ENCODE measurements at regions not wholly inside any gene's neighbourhood (a gene's known extent, or its start where the extent isn't known, plus 50 kb on each side); places are given as distances from the start of the nearest gene placed in this dataset.
"Not testable (repeated sequence)": the region's sequence is repeated elsewhere in the genome, so short reads cannot be mapped to it uniquely, and the experiment has no call there.

DNA sequence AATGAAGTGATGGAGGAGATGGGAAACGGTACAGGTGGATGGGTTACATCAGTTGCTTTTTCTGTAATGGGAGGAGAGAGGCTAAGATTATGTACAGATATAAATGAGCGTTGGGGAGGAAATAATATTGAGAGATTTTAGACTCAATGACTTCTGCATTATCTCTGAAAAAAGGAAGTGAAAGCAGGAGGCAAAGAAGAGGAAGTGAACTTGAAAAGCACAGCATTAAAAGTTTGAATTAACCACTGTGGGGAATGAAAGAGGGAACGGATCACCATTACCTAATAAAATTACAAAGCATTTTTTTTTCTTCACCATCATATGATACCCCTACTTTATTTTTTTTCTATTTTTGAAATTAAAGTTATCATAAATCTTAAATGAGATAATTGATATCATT is 1025.5 kb downstream of the RPA4 start:
- Histone ChIP-seq H3K23ac (ENCODE audit: insufficient read length, low read depth, low read length) (no peak overlapping the region), H3K27ac (ENCODE audit: insufficient read length, low read depth, low read length) (no peak overlapping the region), H3K23me2 (ENCODE audit: insufficient read length, low read depth, low read length, poor library complexity, severe bottlenecking) (no peaks in the 10 kb centered on the region), H2AK5ac (ENCODE audit: insufficient read length, low read length) (no peak overlapping the region), H3K9ac (ENCODE audit: extremely low read depth, insufficient read length, low read length) (no peak overlapping the region), H2BK15ac (ENCODE audit: low read depth, low read length) (no peak overlapping the region), H3K4me1 (ENCODE audit: insufficient read depth, low read length) (no peaks in the 10 kb centered on the region), H3K4ac (ENCODE audit: low read depth, low read length) (no peak overlapping the region), H4K8ac (replicated peaks; ENCODE audit: insufficient read length, low read depth, low read length) (no peak overlapping the region), H3K79me1 (ENCODE audit: insufficient read depth, low read depth, low read length, poor library complexity, severe bottlenecking) (no peaks in the 10 kb centered on the region), H3K79me2 (ENCODE audit: insufficient read depth, low read length) (no peaks in the 10 kb centered on the region), H3K14ac (ENCODE audit: insufficient read depth, low read length) (no peak overlapping the region), H3K4me2 (ENCODE audit: insufficient read depth, insufficient read length, low read length) (no peak overlapping the region), H3K9me3 (ENCODE audit: control insufficient read depth, low read depth, low read length) (no peaks in the 10 kb centered on the region), H3K18ac (ENCODE audit: insufficient read length, low read depth, low read length) (no peak overlapping the region), H2BK120ac (ENCODE audit: low read depth, low read length, poor library complexity, severe bottlenecking) (no peak overlapping the region), H3K27me3 (ENCODE audit: insufficient read depth, low read length) (no peaks in the 10 kb centered on the region), H4K5ac (ENCODE audit: insufficient read length, low read depth, low read length) (no peak overlapping the region), H4K91ac (ENCODE audit: insufficient read length, low read depth, low read length) (no peak overlapping the region), H2AFZ (ENCODE audit: low read length) (no peak overlapping the region), H2BK5ac (ENCODE audit: insufficient read length, low read length) (no peak overlapping the region), H2BK20ac (ENCODE audit: low read depth, low read length, poor library complexity, severe bottlenecking) (no peak overlapping the region), H3K56ac (ENCODE audit: insufficient read length, low read depth, low read length) (no peak overlapping the region), H2BK12ac (ENCODE audit: insufficient read length, low read depth, low read length) (no peak overlapping the region), H3T11ph (ENCODE audit: low read length) (no peak overlapping the region), H4K20me1 (ENCODE audit: control insufficient read depth, insufficient read depth, insufficient read length) (no peaks in the 10 kb centered on the region)
- Mint-ChIP-seq H3K36me3 (ENCODE audit: insufficient read depth in 1 of 3, low read depth in 3 of 3) (peaks cover 6 to 29% (median 10%) of the 10 kb centered on the region in 3 experiments; a peak in 4 of 7 replicates), H3K4me3 (no peak overlapping the region), H3K27me3 (ENCODE audit: low read depth) (no peaks in the 10 kb centered on the region), H3K4me1 (peaks cover 0 to 2% of the 10 kb centered on the region in 2 experiments; a peak in 1 of 4 replicates), H3K27ac (no peak overlapping the region), H3K9me3 (peaks cover 15 to 16% of the 10 kb centered on the region in 2 experiments)
- 100% methylated on average over 2 of the region's 3 CpGs for WGBS (ENCODE audit: extremely low coverage, insufficient read length, low lambda C conversion rate)
- DNase-seq: no peak
- TF ChIP-seq, protein P1, sequence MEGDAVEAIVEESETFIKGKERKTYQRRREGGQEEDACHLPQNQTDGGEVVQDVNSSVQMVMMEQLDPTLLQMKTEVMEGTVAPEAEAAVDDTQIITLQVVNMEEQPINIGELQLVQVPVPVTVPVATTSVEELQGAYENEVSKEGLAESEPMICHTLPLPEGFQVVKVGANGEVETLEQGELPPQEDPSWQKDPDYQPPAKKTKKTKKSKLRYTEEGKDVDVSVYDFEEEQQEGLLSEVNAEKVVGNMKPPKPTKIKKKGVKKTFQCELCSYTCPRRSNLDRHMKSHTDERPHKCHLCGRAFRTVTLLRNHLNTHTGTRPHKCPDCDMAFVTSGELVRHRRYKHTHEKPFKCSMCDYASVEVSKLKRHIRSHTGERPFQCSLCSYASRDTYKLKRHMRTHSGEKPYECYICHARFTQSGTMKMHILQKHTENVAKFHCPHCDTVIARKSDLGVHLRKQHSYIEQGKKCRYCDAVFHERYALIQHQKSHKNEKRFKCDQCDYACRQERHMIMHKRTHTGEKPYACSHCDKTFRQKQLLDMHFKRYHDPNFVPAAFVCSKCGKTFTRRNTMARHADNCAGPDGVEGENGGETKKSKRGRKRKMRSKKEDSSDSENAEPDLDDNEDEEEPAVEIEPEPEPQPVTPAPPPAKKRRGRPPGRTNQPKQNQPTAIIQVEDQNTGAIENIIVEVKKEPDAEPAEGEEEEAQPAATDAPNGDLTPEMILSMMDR (conservative IDR thresholded peaks at IDR 0.05): no peak

DNA sequence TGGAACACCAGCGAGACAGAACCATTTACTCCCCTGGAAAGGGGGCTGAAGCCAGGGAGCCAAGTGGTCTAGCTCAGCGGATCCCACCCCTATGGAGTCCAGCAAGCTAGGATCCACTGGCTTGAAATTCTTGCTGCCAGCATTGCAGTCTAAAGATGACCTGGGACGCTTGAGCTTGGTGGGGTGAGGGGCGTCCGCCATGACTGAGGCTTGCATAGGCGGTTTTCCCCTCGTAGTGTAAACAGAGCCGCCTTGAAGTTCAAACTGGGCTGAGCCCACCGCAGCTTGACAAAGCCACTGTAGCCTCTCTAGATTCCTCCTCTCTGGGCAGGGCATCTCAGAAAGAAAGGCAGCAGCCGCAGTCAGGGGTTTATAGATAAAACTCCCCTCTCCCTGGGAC is 1031.7 kb downstream of the RPA4 start:
- peaks cover 12 to 17% of the 10 kb centered on the region in 2 experiments for H3K9me3 Mint-ChIP-seq
- not testable (repeated sequence) for H3K4me2 ChIP-seq (ENCODE audit: insufficient read depth, insufficient read length, low read length); H3K27ac Mint-ChIP-seq; H3K23ac ChIP-seq (ENCODE audit: insufficient read length, low read depth, low read length); H3T11ph ChIP-seq (ENCODE audit: low read length); H3K56ac ChIP-seq (ENCODE audit: insufficient read length, low read depth, low read length); H3K9ac ChIP-seq (ENCODE audit: extremely low read depth, insufficient read length, low read length); H2BK5ac ChIP-seq (ENCODE audit: insufficient read length, low read length); H3K4me3 Mint-ChIP-seq; H3K23me2 ChIP-seq (ENCODE audit: insufficient read length, low read depth, low read length, poor library complexity, severe bottlenecking); H3K4ac ChIP-seq (ENCODE audit: low read depth, low read length); H2BK15ac ChIP-seq (ENCODE audit: low read depth, low read length); H3K27me3 ChIP-seq (ENCODE audit: insufficient read depth, low read length); H4K91ac ChIP-seq (ENCODE audit: insufficient read length, low read depth, low read length); H2AFZ ChIP-seq (ENCODE audit: low read length); H3K4me1 ChIP-seq (ENCODE audit: insufficient read depth, low read length); H2BK120ac ChIP-seq (ENCODE audit: low read depth, low read length, poor library complexity, severe bottlenecking); H3K18ac ChIP-seq (ENCODE audit: insufficient read length, low read depth, low read length); H4K5ac ChIP-seq (ENCODE audit: insufficient read length, low read depth, low read length); H3K27ac ChIP-seq (ENCODE audit: insufficient read length, low read depth, low read length); H3K79me1 ChIP-seq (ENCODE audit: insufficient read depth, low read depth, low read length, poor library complexity, severe bottlenecking); H4K8ac ChIP-seq (replicated peaks; ENCODE audit: insufficient read length, low read depth, low read length); H2BK20ac ChIP-seq (ENCODE audit: low read depth, low read length, poor library complexity, severe bottlenecking); H3K14ac ChIP-seq (ENCODE audit: insufficient read depth, low read length); H3K9me3 ChIP-seq (ENCODE audit: control insufficient read depth, low read depth, low read length); H3K79me2 ChIP-seq (ENCODE audit: insufficient read depth, low read length); H3K27me3 Mint-ChIP-seq (ENCODE audit: low read depth); H2BK12ac ChIP-seq (ENCODE audit: insufficient read length, low read depth, low read length); H3K4me1 Mint-ChIP-seq; DNase-seq; H2AK5ac ChIP-seq (ENCODE audit: insufficient read length, low read length); H4K20me1 ChIP-seq (ENCODE audit: control insufficient read depth, insufficient read depth, insufficient read length)
- peaks cover 5 to 28% (median 6%) of the 10 kb centered on the region in 3 experiments; a peak in 5 of 7 replicates for H3K36me3 Mint-ChIP-seq (ENCODE audit: insufficient read depth in 1 of 3, low read depth in 3 of 3)
- no CpG with 5 or more reads among the region's 10 CpGs for WGBS (ENCODE audit: extremely low coverage, insufficient read length, low lambda C conversion rate)

Measured in H9 (cell line).